ENCODE measurements at regions not wholly inside any gene's neighbourhood (a gene's known extent, or its start where the extent isn't known, plus 50 kb on each side); places are given as distances from the start of the nearest gene placed in this dataset.

DNA sequence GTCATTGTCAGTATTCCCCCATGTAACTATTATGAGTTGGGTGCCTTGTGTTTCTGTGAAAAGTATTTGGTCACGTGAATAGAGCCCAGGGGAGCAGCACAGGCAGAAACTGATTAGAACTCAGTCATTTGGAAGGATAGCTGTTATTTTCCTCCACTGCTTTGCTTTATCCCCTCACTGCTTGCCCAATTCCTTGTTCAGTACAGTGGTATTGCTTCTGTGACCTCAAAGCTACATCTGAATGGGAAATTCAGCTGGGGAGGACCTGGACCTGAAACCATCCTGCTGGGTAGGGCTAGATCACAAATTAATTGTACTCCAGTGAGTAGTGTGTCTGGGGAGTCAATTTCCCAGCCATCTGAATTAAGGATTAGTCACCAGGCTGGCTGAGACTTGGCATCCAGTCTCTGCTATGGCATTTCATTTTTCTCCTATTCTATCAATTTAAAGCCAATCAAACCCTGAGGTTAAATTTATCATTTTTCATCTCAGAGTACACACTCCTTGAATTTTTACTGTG, 1231.6 kb upstream of the GYPC start:
- H3K36me3 ChIP-seq, result no peaks in the 10 kb centered on the region
- intact Hi-C loops (cut with DNase I), result no loop called here
- DNase-seq (no peak), ATAC-seq (no peak)
- no peaks in the 10 kb centered on the region for H3K27me3 ChIP-seq (ENCODE audit: low read depth)
- TF ChIP-seq, protein P1, sequence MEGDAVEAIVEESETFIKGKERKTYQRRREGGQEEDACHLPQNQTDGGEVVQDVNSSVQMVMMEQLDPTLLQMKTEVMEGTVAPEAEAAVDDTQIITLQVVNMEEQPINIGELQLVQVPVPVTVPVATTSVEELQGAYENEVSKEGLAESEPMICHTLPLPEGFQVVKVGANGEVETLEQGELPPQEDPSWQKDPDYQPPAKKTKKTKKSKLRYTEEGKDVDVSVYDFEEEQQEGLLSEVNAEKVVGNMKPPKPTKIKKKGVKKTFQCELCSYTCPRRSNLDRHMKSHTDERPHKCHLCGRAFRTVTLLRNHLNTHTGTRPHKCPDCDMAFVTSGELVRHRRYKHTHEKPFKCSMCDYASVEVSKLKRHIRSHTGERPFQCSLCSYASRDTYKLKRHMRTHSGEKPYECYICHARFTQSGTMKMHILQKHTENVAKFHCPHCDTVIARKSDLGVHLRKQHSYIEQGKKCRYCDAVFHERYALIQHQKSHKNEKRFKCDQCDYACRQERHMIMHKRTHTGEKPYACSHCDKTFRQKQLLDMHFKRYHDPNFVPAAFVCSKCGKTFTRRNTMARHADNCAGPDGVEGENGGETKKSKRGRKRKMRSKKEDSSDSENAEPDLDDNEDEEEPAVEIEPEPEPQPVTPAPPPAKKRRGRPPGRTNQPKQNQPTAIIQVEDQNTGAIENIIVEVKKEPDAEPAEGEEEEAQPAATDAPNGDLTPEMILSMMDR (IDR thresholded peaks at IDR 0.05), result no peak
- H3K9me3 ChIP-seq, result no peaks in the 10 kb centered on the region
- no peak overlapping the region for H3K27ac ChIP-seq
- H3K4me3 ChIP-seq, result no peak overlapping the region
- H3K4me1 ChIP-seq, result no peaks in the 10 kb centered on the region

DNA sequence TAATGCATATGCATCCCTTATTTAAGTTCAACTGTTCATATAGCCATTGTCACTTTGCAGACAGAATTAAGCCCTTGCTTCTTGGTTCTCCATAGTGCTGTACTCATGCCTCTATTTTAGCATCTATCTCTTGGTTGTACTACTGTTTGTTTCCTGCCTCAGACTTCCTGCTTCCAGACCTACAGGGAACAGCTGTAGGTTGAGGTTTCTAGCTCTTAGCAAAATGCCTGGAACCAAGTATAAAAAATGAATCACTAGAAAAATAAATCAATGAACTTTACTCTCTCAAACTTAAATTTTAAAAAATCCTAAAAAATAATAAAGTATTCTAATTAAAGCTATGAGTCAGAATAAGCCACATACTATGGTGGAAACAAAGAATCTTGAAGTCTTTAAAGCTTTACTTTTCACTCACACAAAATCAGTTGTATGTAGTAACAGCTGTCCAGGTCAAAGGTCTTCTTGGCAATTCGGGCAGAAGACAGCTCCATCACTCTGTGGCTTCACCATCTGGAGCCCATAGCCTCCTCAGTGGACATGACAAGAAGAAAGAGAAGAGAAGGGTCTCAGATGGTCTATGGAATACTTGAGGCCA, 1228.1 kb upstream of the GYPC start:
- ATAC-seq (no peak), DNase-seq (no peak)
- Histone ChIP-seq H3K27ac (no peak overlapping the region), H3K27me3 (ENCODE audit: low read depth) (no peaks in the 10 kb centered on the region), H3K4me1 (no peaks in the 10 kb centered on the region), H3K4me3 (no peak overlapping the region), H3K9me3 (no peaks in the 10 kb centered on the region), H3K36me3 (no peaks in the 10 kb centered on the region)
- intact Hi-C loops (cut with DNase I), result no loop called here
- TF ChIP-seq, protein P1 (IDR thresholded peaks at IDR 0.05), result no peak

DNA sequence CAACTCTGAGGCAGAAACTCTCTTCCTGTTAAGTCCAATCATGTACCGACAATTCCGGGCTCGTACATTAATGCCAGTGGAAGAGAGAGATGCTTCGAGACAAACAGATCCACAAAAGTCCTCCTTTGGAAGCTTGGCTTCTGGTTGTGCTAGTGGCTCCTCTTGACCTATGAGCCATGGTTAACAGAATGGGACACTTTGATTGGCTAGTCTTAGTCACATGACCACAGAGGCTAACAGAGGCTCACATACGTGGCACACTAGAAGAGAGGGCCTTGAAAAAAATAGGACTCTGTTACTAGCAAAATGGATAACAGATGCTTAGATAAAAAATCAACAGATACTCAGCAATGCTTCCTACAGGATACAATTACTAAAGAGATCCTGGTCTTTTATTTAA, 1211.9 kb upstream of the GYPC start:
- no peaks in the 10 kb centered on the region for H3K9me3 ChIP-seq
- intact Hi-C loops (cut with DNase I), result no loop called here
- H3K4me1 ChIP-seq, result no peaks in the 10 kb centered on the region
- H3K27ac ChIP-seq, result no peak overlapping the region
- H3K27me3 ChIP-seq (ENCODE audit: low read depth), result no peaks in the 10 kb centered on the region
- no peak overlapping the region for H3K4me3 ChIP-seq
- H3K36me3 ChIP-seq, result no peaks in the 10 kb centered on the region
- no peak for ATAC-seq
- DNase-seq, result no peak
- TF ChIP-seq, protein P1 (IDR thresholded peaks at IDR 0.05), result no peak

DNA sequence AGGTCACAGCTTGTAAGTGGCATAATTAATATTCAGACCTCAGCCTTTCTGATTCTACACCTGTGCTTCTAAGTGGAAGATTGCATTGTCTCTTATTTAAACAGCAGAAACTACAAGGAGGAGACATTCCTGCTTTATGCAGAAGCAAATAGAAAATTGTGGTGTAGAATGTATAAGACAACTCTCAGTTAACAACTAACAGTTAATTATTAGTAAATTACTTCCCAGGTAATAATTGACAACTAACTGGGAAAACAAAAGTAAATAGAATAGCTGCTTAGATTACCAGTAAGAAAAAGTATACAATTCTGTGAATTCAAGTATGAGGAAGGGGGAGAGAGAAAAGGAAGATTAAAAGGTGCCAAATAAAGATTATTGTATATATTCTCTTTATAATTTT, 1210.5 kb upstream of the GYPC start:
- TF ChIP-seq, protein P1 (IDR thresholded peaks at IDR 0.05), result no peak

DNA sequence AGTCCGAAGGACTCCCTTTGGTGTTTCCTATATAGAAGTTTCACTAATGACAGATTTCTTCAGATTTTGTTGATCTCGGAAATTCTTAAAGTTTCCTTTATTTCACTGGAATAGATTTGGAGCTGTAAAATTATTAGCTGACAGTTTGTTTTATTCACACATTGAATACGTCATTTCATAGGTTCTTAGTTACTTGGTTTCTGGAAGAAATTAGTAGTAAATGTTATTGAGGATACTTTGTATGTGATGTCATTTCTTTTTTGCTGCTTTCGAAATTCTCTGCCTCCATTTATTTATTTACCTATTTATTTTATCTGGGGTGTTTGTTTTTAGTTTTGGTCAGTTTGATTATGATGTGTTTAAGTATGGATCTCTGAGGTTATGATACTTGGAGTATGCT, 1205.9 kb upstream of the GYPC start:
- no peaks in the 10 kb centered on the region for H3K27me3 ChIP-seq (ENCODE audit: low read depth)
- no peaks in the 10 kb centered on the region for H3K36me3 ChIP-seq
- H3K4me1 ChIP-seq, result no peaks in the 10 kb centered on the region
- no peak for ATAC-seq
- TF ChIP-seq, protein P1 (IDR thresholded peaks at IDR 0.05), result no peak
- H3K4me3 ChIP-seq, result no peak overlapping the region
- no peaks in the 10 kb centered on the region for H3K9me3 ChIP-seq
- intact Hi-C loops (cut with DNase I), result no loop called here
- DNase-seq, result no peak
- no peak overlapping the region for H3K27ac ChIP-seq

More for the DNA sequence above, 1210.5 kb upstream of the GYPC start:
- H3K4me3 ChIP-seq, result no peak overlapping the region
- DNase-seq (no peak), ATAC-seq (no peak)
- H3K27ac ChIP-seq, result no peak overlapping the region
- no peaks in the 10 kb centered on the region for H3K27me3 ChIP-seq (ENCODE audit: low read depth)
- H3K36me3 ChIP-seq, result no peaks in the 10 kb centered on the region
- no peaks in the 10 kb centered on the region for H3K4me1 ChIP-seq
- no peaks in the 10 kb centered on the region for H3K9me3 ChIP-seq
- intact Hi-C loops (cut with DNase I), result no loop called here
